ENCODE measurements at regions not wholly inside any gene's neighbourhood (a gene's known extent, or its start where the extent isn't known, plus 50 kb on each side); places are given as distances from the start of the nearest gene placed in this dataset.

DNA sequence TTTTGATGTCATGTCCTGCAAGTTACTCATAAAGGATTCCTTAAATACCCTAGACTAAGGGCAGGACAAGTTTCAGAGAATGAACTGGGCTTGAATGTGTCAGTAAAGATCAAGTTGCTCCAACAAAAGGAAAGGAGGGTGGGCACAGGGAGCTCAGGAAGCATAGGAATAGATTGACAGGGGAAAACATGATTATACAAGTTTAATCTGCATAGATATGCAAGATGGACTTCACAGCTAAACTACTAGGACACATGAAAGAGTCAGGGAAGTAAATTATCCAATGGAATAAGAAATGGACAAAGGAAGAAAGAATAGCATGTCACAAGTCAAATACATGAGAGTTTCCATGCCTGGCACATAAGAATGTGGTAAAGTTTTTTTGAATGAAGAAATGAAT, 203.9 kb upstream of the SAMSN1 start:
- TF ChIP-seq, protein P1, sequence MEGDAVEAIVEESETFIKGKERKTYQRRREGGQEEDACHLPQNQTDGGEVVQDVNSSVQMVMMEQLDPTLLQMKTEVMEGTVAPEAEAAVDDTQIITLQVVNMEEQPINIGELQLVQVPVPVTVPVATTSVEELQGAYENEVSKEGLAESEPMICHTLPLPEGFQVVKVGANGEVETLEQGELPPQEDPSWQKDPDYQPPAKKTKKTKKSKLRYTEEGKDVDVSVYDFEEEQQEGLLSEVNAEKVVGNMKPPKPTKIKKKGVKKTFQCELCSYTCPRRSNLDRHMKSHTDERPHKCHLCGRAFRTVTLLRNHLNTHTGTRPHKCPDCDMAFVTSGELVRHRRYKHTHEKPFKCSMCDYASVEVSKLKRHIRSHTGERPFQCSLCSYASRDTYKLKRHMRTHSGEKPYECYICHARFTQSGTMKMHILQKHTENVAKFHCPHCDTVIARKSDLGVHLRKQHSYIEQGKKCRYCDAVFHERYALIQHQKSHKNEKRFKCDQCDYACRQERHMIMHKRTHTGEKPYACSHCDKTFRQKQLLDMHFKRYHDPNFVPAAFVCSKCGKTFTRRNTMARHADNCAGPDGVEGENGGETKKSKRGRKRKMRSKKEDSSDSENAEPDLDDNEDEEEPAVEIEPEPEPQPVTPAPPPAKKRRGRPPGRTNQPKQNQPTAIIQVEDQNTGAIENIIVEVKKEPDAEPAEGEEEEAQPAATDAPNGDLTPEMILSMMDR (IDR thresholded peaks at IDR 0.05; ENCODE audit: insufficient read depth, low read depth, low read length): no peak
- TF ChIP-seq EZH2 (IDR thresholded peaks at IDR 0.05; ENCODE audit: insufficient read depth, low read length): no peak

Measured in astrocyte (in vitro differentiated cells and primary cell).